Activated naive CD4-positive, alpha-beta T cell treated with anti-CD3 and anti-CD28 coated beads for 36 hours (primary cell): ENCODE measurements at regions not wholly inside any gene's neighbourhood (a gene's known extent, or its start where the extent isn't known, plus 50 kb on each side); places are given as distances from the start of the nearest gene placed in this dataset.
"Not testable (repeated sequence)": the region's sequence is repeated elsewhere in the genome, so short reads cannot be mapped to it uniquely, and the experiment has no call there.

Experiments used
- CTCF ChIA-PET: fragments of 350-600 bp; sonication (Branson Sonifier 250); formaldehyde crosslinking; loops from one replicate; lab custom pipeline; 2021; ENCODE audit warnings: antibody characterized with exemption; lab: Charles Lee
- DNase-seq: peaks from one replicate; pipeline ENCODE4 v3.0.0-alpha.2; 2020
- H3K27ac Mint-ChIP-seq: one replicate; pipeline ENCODE4 v1.8.0; 2021; ENCODE audit warnings: mild to moderate bottlenecking, mixed read lengths
- H3K27me3 Mint-ChIP-seq: one replicate; pipeline ENCODE4 v1.8.0; 2021; ENCODE audit warnings: low read depth, mixed read lengths
- H3K36me3 Mint-ChIP-seq: one replicate; pipeline ENCODE4 v1.8.0; 2021; ENCODE audit warnings: low read depth, mixed read lengths
- H3K4me1 Mint-ChIP-seq: one replicate; pipeline ENCODE4 v1.8.0; 2021; ENCODE audit warnings: low read depth, mixed read lengths
- H3K4me3 Mint-ChIP-seq: one replicate; pipeline ENCODE4 v1.8.0; 2021; ENCODE audit warnings: mild to moderate bottlenecking, moderate library complexity, mixed read lengths
- H3K9me3 Mint-ChIP-seq: one replicate; pipeline ENCODE4 v1.8.0; 2021; ENCODE audit warnings: mixed read lengths
- intact Hi-C: fragments of 100-400 bp; cut with micrococcal nuclease; formaldehyde crosslinking; loops from one replicate; pipeline ENCODE4 v1.15.1; 2023

DNA sequence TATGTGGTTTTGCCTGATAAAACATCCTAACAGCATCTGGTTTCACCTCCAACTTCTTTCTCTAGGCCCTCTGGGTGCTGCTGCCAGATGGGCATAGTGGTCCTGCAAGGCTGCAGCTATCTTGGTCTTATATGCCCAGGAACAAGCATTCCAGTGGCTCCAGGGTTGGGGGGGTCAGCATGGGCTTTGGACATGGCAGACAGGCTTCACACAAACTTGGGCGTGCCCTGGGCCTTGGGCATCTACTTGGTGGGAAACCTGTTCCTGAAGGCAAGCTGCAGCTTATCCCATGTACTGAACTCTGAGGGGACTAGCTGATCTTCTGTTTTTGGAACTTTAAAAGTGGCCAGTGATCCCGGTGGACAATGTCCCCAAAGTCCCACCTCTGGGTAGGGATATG, 54.9 kb upstream of the ZNF678 start:
- no peak for DNase-seq
- Mint-ChIP-seq H3K4me1 (no peaks in the 10 kb centered on the region), H3K27me3 (peaks cover 1% of the 10 kb centered on the region), H3K36me3 (no peaks in the 10 kb centered on the region), H3K4me3 (no peak overlapping the region), H3K9me3 (no peaks in the 10 kb centered on the region), H3K27ac (no peak overlapping the region)
- CTCF ChIA-PET, result no interaction called here
- intact Hi-C loops, result no loop called here

DNA sequence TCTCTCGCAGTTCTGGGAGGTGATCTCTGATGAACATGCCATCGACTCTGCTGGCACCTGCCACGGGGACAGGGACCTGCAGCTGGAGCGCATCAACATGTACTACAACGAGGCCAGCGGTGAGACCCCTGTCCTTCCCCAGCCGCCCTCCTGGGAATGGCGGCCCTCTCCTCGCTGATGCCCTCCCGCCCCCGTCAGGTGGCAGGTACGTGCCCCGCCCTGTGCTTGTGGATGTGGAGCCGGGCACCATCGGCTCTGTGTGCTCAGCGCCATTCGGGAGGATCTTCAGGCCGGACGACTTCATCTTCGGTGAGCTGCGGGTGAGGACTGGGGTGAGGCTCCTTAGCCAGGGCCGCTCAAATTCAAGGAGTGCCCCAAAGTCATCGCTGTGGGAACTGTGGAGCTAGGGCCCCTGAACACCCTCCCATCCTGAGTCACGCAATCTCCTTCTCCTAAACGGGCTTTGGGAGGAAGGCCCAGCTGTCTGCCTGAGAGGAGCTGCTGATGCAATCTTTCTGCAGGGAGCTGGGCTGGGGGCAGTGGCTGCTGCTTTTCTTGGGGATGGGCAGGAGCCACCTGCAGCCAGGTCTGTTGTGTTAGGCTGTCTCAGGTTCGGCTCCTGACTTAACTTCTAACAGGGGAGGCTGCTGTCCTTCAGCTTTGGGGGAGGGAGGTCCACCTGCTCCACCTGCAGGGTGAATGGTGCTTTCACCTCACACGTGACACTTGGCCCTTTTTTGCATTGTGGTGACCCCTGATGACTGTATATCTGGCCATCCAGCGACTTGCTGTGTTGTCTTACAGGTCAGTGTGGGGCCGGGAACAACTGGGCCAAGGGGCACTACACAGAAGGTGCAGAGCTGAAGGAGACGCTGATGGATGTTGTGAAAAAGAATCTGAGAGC, 56.6 kb upstream of the ZNF678 start:
- H3K4me1 Mint-ChIP-seq, H3K27ac Mint-ChIP-seq, H3K9me3 Mint-ChIP-seq, H3K27me3 Mint-ChIP-seq, CTCF ChIA-PET, DNase-seq, H3K36me3 Mint-ChIP-seq, intact Hi-C loops, H3K4me3 Mint-ChIP-seq: not testable (repeated sequence)

GRCh38 chr1:227496045-227496444, 67.3 kb upstream of the ZNF678 start:
- H3K27me3 Mint-ChIP-seq, H3K27ac Mint-ChIP-seq, intact Hi-C loops, CTCF ChIA-PET, H3K36me3 Mint-ChIP-seq, H3K9me3 Mint-ChIP-seq, H3K4me3 Mint-ChIP-seq, DNase-seq, H3K4me1 Mint-ChIP-seq: not testable (repeated sequence)

DNA sequence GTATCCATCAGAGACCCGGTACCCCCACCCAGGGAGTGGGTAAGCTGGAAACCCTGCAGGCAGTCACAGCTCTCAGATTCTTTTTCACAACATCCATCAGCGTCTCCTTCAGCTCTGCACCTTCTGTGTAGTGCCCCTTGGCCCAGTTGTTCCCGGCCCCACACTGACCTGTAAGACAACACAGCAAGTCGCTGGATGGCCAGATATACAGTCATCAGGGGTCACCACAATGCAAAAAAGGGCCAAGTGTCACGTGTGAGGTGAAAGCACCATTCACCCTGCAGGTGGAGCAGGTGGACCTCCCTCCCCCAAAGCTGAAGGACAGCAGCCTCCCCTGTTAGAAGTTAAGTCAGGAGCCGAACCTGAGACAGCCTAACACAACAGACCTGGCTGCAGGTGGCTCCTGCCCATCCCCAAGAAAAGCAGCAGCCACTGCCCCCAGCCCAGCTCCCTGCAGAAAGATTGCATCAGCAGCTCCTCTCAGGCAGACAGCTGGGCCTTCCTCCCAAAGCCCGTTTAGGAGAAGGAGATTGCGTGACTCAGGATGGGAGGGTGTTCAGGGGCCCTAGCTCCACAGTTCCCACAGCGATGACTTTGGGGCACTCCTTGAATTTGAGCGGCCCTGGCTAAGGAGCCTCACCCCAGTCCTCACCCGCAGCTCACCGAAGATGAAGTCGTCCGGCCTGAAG, 69.3 kb upstream of the ZNF678 start:
- H3K4me3 Mint-ChIP-seq, intact Hi-C loops, CTCF ChIA-PET, H3K36me3 Mint-ChIP-seq, H3K27ac Mint-ChIP-seq, H3K9me3 Mint-ChIP-seq, H3K27me3 Mint-ChIP-seq, H3K4me1 Mint-ChIP-seq, DNase-seq: not testable (repeated sequence)

GRCh38 chr1:227490478-227490877, 72.9 kb upstream of the ZNF678 start:
- Mint-ChIP-seq H3K4me3 (no peak overlapping the region), H3K4me1 (no peaks in the 10 kb centered on the region), H3K36me3 (no peaks in the 10 kb centered on the region), H3K27me3 (no peaks in the 10 kb centered on the region), H3K9me3 (no peaks in the 10 kb centered on the region), H3K27ac (no peak overlapping the region)
- intact Hi-C loops, result no loop called here
- CTCF ChIA-PET, result no interaction called here
- DNase-seq, result no peak

- intact Hi-C loops, result no loop called here
- no peak for DNase-seq
- Mint-ChIP-seq H3K27ac (no peak overlapping the region), H3K9me3 (no peaks in the 10 kb centered on the region), H3K4me1 (no peaks in the 10 kb centered on the region), H3K36me3 (no peaks in the 10 kb centered on the region), H3K4me3 (no peak overlapping the region), H3K27me3 (no peaks in the 10 kb centered on the region)
- CTCF ChIA-PET, result no interaction called here
These were observed 73.4 kb upstream of the ZNF678 start for GRCh38 chr1:227490001-227490400.

DNA sequence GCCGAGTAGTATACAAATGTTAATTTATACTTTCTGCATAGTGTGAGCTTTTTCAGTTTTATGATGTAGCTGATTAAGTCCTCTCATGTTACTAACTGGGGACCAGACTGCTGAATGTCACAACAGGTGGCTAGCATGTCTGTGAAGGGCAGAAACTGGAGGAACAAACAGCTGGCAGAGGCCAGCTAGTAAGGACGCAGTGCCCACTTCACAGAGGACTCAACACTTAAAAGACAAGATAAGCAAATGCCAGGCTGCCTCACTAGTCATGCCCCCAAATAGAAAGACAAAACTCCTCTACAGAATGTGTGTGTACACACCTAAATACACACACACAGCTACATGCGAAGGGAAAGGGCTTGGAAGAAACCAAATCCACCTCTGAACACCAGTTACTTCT, 73.8 kb upstream of the ZNF678 start:
- Mint-ChIP-seq H3K4me3 (no peak overlapping the region), H3K27me3 (no peaks in the 10 kb centered on the region), H3K27ac (no peak overlapping the region), H3K9me3 (no peaks in the 10 kb centered on the region), H3K36me3 (no peaks in the 10 kb centered on the region), H3K4me1 (no peaks in the 10 kb centered on the region)
- intact Hi-C loops, result no loop called here
- no peak for DNase-seq
- CTCF ChIA-PET, result no interaction called here

GRCh38 chr1:227487606-227488005, 75.8 kb upstream of the ZNF678 start:
- Mint-ChIP-seq H3K27me3 (no peaks in the 10 kb centered on the region), H3K4me1 (no peaks in the 10 kb centered on the region), H3K36me3 (no peaks in the 10 kb centered on the region), H3K4me3 (no peak overlapping the region), H3K27ac (no peak overlapping the region), H3K9me3 (no peaks in the 10 kb centered on the region)
- intact Hi-C loops, result no loop called here
- CTCF ChIA-PET, result no interaction called here
- DNase-seq, result no peak

DNA sequence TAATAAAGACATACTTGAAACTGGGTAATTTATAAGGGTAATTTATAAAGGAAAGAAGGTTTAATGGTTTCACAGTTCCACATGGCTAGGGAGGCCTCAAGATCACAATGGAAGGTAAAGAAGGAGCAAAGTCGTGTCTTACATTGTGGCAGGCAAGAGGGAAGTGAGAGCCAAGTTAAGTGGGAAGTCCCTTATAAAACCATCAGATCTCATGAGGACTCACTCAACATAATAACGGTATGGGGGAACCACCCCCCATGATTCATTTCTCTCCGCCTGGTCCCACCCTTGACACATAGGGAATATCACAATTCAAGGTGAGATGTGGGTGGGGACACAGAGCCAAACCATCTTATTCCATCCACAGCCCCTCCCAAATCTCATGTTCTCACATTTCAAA, 76.8 kb upstream of the ZNF678 start:
- intact Hi-C loops, result no loop called here
- Mint-ChIP-seq H3K4me1 (no peaks in the 10 kb centered on the region), H3K9me3 (no peaks in the 10 kb centered on the region), H3K36me3 (no peaks in the 10 kb centered on the region), H3K27ac (no peak overlapping the region), H3K27me3 (no peaks in the 10 kb centered on the region), H3K4me3 (no peak overlapping the region)
- DNase-seq, result no peak
- CTCF ChIA-PET, result no interaction called here

GRCh38 chr1:227482023-227482299, 81.4 kb upstream of the ZNF678 start:
- intact Hi-C loops, result no loop called here
- DNase-seq, result no peak
- CTCF ChIA-PET, result interaction anchor here (1.0 to 1.9 kb wide), 4 partner anchors 79 to 480 kb away, joined by 3 to 6 read pairs (median 3); no protein-coding TSS in a partner anchor
- H3K4me1 Mint-ChIP-seq, result no peaks in the 10 kb centered on the region
- peaks cover 24% of the 10 kb centered on the region for H3K27me3 Mint-ChIP-seq
- H3K36me3 Mint-ChIP-seq, result no peaks in the 10 kb centered on the region
- H3K9me3 Mint-ChIP-seq, result no peaks in the 10 kb centered on the region
- H3K27ac Mint-ChIP-seq, result no peak overlapping the region
- H3K4me3 Mint-ChIP-seq, result no peak overlapping the region

- H3K4me3 Mint-ChIP-seq, H3K4me1 Mint-ChIP-seq, CTCF ChIA-PET, DNase-seq, intact Hi-C loops, H3K27ac Mint-ChIP-seq, H3K9me3 Mint-ChIP-seq, H3K36me3 Mint-ChIP-seq: not testable (repeated sequence)
- H3K27me3 Mint-ChIP-seq, result peaks cover 30% of the 10 kb centered on the region
These were observed 89.3 kb upstream of the ZNF678 start for GRCh38 chr1:227474072-227474471.

DNA sequence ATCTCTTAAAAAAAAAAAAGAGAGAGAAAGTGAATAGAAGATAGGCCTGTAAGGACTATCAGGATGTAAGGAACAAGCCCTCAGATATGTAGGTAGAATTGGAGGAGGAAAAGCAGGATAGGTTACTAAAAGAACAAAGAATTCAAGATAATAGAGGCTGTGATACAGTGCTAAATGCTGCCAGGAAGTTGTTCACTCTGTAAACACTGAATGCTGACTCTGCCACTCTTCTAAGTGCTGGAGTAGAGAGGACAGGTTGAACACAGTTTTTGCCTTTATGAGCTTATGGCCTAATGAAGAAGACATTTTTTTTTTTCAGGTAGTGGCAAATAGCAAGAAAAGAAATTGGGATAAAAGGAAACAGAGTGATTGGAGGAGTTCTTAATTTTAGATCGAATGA, 90.6 kb upstream of the ZNF678 start:
- intact Hi-C loops, result no loop called here
- no peak for DNase-seq
- CTCF ChIA-PET, result no interaction called here
- peaks cover 2% of the 10 kb centered on the region for H3K9me3 Mint-ChIP-seq
- peaks cover 26% of the 10 kb centered on the region for H3K27me3 Mint-ChIP-seq
- H3K4me1 Mint-ChIP-seq, result no peaks in the 10 kb centered on the region
- H3K27ac Mint-ChIP-seq, result no peak overlapping the region
- H3K36me3 Mint-ChIP-seq, result no peaks in the 10 kb centered on the region
- no peak overlapping the region for H3K4me3 Mint-ChIP-seq

GRCh38 chr1:227470688-227471087, 92.7 kb upstream of the ZNF678 start:
- CTCF ChIA-PET, result no interaction called here
- no peak overlapping the region for H3K27ac Mint-ChIP-seq
- H3K27me3 Mint-ChIP-seq, result peaks cover 11% of the 10 kb centered on the region
- no peak for DNase-seq
- peaks cover 2% of the 10 kb centered on the region for H3K9me3 Mint-ChIP-seq
- no peaks in the 10 kb centered on the region for H3K36me3 Mint-ChIP-seq
- intact Hi-C loops, result no loop called here
- H3K4me3 Mint-ChIP-seq, result no peak overlapping the region
- H3K4me1 Mint-ChIP-seq, result no peaks in the 10 kb centered on the region
